Pulmonary artery endothelial cell (primary cell): ENCODE measurements at regions not wholly inside any gene's neighbourhood (a gene's known extent, or its start where the extent isn't known, plus 50 kb on each side); places are given as distances from the start of the nearest gene placed in this dataset.
"Not testable (repeated sequence)": the region's sequence is repeated elsewhere in the genome, so short reads cannot be mapped to it uniquely, and the experiment has no call there.

Experiments used
- DNase-seq: peaks from one replicate; pipeline ENCODE4 v3.0.0-alpha.2; 2011; ENCODE audit warnings: low read depth, low spot score

GRCh38 chr2:225867071-225867470 is 467.6 kb downstream of the NYAP2 start:
- no peak for DNase-seq

DNA sequence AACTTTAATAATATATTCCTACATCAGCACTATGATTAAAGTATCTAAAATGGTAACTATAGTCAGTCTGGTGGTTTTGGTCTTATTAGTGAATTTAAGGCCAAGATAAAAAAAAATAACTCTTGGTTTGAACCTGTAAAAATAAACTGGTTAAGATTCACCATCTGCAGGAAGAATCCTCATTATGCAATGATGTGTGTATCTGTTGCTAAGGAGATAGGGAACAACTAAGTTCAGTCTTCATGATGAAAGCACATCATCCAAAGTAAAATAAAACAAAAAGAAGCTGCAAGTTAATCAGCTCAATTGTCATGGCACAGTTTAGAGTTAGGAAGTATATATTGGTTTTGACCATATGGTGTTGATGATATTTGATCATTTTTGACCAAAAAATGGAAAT is 466.0 kb downstream of the NYAP2 start:
- no peak for DNase-seq

DNA sequence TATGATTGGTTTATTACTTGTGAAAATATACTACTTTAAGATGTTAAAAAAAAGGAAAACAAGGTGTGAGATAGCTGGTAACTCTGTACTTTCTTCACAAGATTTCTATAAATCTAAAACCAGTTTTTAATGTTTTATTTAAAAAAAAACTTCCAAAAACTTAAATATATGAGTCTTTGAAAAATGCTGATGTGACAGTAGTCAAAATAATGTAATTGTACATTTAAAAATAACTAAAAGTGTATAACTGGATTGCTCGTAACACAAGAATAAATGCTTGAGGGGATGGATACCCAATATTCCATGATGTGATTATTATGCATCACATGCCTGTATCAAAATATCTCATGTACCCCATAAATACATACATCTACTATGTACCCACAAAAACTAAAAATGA is 464.9 kb downstream of the NYAP2 start:
- no peak for DNase-seq

GRCh38 chr2:225842939-225843338 is 443.4 kb downstream of the NYAP2 start:
- DNase-seq = no peak

DNA sequence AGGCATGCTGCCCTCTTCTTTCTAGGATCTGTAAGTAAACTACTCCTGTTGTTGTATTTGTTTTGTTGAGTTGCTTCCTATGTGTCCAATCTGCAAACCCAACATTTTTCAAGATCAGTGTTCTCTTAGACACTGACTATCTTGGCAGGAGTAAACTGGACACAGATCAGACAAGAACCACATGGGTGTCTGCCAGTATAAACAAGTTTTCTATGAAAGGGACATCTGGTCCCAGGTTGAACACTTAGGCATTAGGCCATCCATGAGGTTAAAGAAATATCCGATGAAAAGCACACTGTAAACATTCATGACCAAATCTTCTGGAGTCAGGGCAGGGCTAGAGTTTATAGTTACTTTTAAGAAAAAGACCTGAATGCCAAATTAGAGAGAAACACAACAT is 441.8 kb downstream of the NYAP2 start:
- DNase-seq = no peak

DNA sequence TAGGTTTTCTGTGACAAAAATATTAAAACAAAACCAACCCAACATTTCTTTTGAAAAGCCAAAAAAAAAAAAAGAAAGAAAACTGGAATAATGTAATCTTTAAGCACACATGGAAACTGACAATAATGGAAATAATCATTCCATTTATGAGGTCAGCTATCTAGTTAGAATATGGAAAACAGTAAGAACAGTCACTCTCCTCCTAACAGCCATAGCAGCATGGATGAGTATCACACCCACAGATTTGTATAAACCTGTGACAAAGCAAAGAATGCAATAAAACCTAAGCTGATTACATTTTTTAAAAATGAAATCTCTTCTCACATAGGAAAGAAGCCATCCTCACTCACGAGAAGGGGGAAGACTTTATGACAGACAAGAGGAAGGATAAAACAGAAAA is 437.8 kb downstream of the NYAP2 start:
- DNase-seq = no peak

DNA sequence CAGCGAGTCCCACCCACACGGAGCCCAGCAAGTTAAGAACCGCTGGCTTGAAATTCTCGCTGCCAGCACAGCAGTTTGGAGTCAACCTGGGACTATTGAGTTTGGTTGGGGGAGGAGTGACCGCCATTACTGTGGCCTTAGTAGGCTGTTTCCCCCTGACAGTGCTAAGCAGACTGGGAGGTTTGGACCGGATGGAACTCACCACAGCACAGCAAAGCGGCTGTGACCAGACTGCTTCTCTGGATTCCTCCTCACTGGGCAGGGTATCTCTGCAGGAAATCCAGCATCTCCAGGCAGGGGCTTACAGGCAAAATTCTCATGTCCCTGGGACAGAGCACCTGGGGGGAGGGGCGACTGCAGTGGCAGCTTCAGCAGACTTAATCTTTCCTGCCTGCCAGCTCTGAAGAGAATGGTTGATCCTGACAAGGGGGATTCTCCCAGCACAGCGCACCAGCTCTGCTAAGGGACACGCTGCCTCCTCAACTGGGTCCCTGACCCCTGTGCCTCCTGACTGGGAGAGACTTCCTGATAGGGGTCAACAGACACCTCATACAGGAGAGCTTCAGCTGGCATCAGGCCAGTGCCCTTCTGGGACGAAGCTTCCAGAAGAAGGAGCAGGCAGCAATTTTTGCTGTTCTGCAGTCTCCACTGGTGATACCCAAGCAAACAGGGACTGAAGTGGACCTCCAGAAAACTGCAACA is 425.4 kb downstream of the NYAP2 start:
- no peak for DNase-seq

GRCh38 chr2:225821351-225821750 is 421.8 kb downstream of the NYAP2 start:
- no peak for DNase-seq

GRCh38 chr2:225820826-225821225 is 421.3 kb downstream of the NYAP2 start:
- no peak for DNase-seq

GRCh38 chr2:225814554-225814953 is 415.0 kb downstream of the NYAP2 start:
- no peak for DNase-seq

- no peak for DNase-seq
Measured at GRCh38 chr2:225806105-225806504, 406.6 kb downstream of the NYAP2 start.

GRCh38 chr2:225802076-225802475 is 402.6 kb downstream of the NYAP2 start:
- DNase-seq = not testable (repeated sequence)

DNA sequence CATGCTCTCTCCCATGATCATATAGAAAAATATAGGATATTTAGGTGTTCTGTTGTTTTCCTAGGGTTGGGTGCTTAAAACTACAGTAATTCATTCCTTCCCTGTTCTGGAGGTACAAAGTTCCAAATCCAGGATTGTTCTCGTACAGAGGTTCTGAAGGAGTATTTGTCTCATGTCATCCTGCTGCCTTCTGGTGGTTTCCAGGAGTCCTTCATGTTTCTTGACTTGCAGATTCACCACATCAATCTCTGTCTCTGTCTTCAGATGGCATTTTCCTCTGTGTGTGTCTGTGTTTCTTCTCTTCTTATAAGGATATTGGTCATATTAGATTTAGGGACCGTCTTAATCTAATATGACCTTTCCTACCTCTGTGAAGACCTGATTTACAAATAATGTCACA is 397.9 kb downstream of the NYAP2 start:
- no peak for DNase-seq

DNA sequence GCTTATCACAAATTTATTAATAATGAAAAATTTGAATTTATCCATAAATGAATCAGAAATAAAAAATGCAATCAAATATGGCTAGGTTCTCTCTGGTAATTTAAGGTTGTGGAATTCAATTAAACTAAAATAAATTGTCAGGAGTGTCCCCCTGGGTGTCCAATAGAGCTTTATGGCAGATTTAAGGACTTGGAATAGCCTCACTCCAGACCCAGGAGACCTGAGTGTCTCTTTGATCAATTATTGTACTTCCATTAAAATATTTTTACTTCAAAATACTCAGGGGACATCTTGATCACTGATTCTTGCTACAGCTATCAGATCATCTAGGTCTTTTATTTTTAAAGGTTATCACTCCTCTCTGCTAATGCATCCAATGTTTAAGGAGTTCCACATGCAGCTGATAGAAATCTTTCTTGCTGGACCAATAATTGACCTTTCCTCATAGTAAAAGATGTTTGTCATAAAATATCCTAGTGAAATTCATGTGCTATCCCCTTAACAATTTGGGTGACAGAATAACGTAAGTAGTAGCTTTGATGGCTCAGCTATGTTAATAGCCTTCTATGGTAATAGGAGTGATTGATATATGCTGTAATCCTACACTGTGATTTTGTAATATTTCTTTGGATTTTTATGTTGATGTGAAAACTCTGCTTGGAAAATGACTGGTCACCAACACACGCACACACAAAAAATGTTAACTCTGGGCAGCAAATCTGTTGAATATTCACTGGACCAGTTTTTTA is 395.3 kb downstream of the NYAP2 start:
- no peak for DNase-seq

DNA sequence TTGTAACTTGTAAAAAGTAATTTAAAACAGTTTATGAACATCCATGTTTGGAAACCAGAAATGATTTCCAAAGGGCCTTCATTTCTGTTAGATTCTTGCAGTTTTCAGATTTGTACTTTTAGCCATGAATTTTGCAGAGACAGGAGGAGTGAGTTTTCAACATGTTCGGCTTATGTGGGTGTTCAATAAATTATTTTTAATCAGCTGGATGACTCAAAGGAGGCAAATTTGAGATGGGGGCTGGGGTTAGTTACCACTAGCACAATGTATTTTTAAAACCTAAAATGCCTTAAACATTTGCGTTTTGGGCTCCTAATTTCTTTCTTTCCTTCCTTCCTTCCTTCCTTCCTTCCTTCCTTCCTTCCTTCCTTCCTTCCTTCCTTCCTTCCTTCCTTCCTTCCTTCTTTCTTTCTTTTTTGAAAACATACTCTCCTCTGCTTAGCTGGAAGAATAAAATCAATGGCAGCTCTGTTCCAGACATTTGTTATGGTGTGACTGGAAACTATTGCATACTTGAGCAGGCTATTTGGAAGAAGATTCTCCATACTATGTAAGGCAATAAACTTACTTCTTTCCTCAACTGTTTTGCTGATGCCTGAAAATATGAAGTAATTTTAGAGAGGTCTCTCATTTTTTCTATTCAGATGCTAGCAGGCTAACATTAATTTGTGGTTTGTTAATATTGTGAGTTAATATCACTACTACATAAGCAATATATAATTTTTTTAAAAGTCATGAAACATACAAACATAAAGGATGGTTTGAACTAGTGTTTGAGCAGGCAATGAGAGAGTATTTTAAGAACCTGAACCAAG is 394.4 kb downstream of the NYAP2 start:
- no peak for DNase-seq

- DNase-seq = no peak
Measured at GRCh38 chr2:225788571-225789094, 389.1 kb downstream of the NYAP2 start.

DNA sequence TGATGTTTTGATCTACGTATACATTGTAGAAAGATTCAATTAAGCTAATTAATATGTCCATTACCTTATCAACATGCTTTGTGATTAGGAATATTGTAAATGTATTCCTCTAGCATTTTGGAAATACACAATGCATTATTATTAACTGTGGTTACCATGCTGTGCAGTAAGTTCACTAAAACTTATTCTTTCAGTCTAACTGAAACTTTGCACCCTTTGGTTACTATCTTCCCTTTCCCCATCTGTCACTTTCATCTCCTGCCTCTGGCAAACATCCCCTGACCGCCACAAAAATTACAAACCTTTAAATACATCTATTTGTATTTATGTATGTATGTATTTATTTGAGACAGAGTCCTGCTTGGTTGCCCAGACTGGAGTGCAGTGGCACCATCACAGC is 388.0 kb downstream of the NYAP2 start:
- DNase-seq = no peak

- DNase-seq = no peak
Measured at GRCh38 chr2:225781991-225782390, 382.5 kb downstream of the NYAP2 start.

GRCh38 chr2:225781145-225781544 is 381.6 kb downstream of the NYAP2 start:
- DNase-seq = no peak

DNA sequence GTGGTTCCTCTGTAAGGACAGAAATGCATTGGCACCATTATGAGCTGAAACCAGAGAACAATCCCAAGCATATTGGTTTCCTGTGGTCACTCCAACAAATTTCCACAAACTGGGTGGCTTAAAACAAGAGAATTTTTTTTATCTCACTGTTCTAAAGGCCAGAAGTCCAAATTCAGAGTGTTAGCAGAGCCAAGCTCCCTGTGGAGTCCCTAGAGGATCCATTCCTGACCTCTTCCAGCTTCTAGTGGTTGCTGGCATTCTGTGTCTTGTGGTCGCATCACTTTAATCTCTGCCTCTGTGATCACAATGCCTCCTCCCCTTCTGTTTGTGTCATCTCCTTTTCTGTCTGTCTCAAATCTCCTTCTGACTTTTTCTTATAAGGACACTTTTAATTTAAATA is 380.3 kb downstream of the NYAP2 start:
- DNase-seq = no peak

- DNase-seq = no peak
Measured at GRCh38 chr2:225773148-225773547, 373.6 kb downstream of the NYAP2 start.

GRCh38 chr2:225771701-225772100 is 372.2 kb downstream of the NYAP2 start:
- no peak for DNase-seq
